ENCODE measurements at regions not wholly inside any gene's neighbourhood (a gene's known extent, or its start where the extent isn't known, plus 50 kb on each side); places are given as distances from the start of the nearest gene placed in this dataset.

DNA sequence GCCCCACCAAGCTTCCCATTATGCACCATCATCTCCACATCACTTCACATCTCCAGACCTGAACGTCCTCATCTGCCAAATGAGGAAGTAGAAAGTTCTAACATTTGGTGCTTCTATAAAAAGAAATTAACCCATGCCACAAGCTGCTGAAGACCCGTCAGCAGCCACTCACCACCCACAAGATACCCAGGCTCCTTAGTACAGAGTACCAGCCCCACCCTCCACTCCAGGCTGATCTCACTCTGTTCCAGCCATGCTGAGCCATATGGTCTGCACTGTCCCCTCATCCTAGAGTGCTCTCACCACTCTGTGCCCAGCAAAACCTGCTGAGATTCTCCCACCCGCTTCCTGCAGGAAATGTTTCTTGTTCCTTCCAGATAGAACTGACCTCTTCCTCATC, 240.8 kb upstream of the PPARGC1A start:
- H3K14ac ChIP-seq (ENCODE audit: insufficient read length): no peak overlapping the region
- POLR2A ChIA-PET (ENCODE audit: partially characterized antibody): no interaction called here
- no peaks in the 10 kb centered on the region for H3K4me1 ChIP-seq (replicated peaks in 1 of 4; ENCODE audit: control insufficient read depth in 3 of 4, insufficient read depth in 4 of 4, low read length in 3 of 4)
- H3K9ac ChIP-seq (replicated peaks in 1 of 4; ENCODE audit: extremely low read depth in 1 of 4, low read depth in 3 of 4, low read length in 3 of 4): no peak overlapping the region
- H3K27ac ChIP-seq (ENCODE audit: low read depth, low read length): no peak overlapping the region
- H4K5ac ChIP-seq (ENCODE audit: insufficient read length, low read depth, low read length): no peak overlapping the region
- no peak overlapping the region for H4K91ac ChIP-seq (replicated peaks; ENCODE audit: insufficient read length, low read length)
- no peak overlapping the region for H3K4me3 ChIP-seq (ENCODE audit: extremely low read depth in 1 of 4, insufficient read depth in 2 of 4, low read depth in 3 of 4, low read length in 4 of 4)
- WGBS, 2 experiments (ENCODE audit: extremely low coverage in 1 of 2, insufficient coverage in 1 of 2, insufficient read length in 1 of 2, insufficient replicate concordance in 2 of 2, low coverage in 1 of 2, low lambda C conversion rate in 2 of 2, missing lambda C conversion rate in 1 of 2): 90% methylated on average over 3 of the region's 3 CpGs; no CpG with 5 or more reads in 1 of the 2 experiments
- no peak overlapping the region for H3K4me2 ChIP-seq (ENCODE audit: insufficient read depth in 1 of 2, low read depth in 2 of 2, low read length in 2 of 2)
- H3K4ac ChIP-seq (replicated peaks; ENCODE audit: insufficient read length, low read depth, low read length): no peak overlapping the region
- FAIRE-seq (no peak), DNase-seq (ENCODE audit: low read depth in 1 of 2, low spot score in 2 of 2) (no peak)
- no peaks in the 10 kb centered on the region for H4K20me1 ChIP-seq (replicated peaks in 1 of 2; ENCODE audit: control insufficient read depth in 1 of 2, insufficient read depth in 2 of 2, low read length in 2 of 2)
- H2AK5ac ChIP-seq (ENCODE audit: low read depth, low read length): no peak overlapping the region
- no peaks in the 10 kb centered on the region for H3K27me3 ChIP-seq (replicated peaks in 1 of 4; ENCODE audit: control insufficient read depth in 3 of 4, extremely low read depth in 1 of 4, insufficient read depth in 3 of 4, low read length in 3 of 4)
- no peaks in the 10 kb centered on the region for H3K79me1 ChIP-seq (ENCODE audit: low read depth, low read length)
- no peaks in the 10 kb centered on the region; the same call in 1 of the 2 replicates for H3K23me2 ChIP-seq (ENCODE audit: low read depth, low read length)
- no peak overlapping the region for H2BK120ac ChIP-seq (replicated peaks; ENCODE audit: low read depth, low read length)
- no peak overlapping the region for H2BK15ac ChIP-seq (ENCODE audit: low read length)
- no peaks in the 10 kb centered on the region for H3K9me3 ChIP-seq (ENCODE audit: insufficient read depth in 2 of 2, low read depth in 1 of 2, low read length in 1 of 2)
- no peaks in the 10 kb centered on the region for H3K79me2 ChIP-seq (ENCODE audit: control insufficient read depth in 1 of 2, insufficient read depth in 2 of 2, low read length in 2 of 2)
- no peak overlapping the region for H3K56ac ChIP-seq (replicated peaks; ENCODE audit: insufficient read length, low read depth, low read length)
- no peak overlapping the region for H3K18ac ChIP-seq (ENCODE audit: extremely low read depth, low read length)
- H2AFZ ChIP-seq (ENCODE audit: low read length): no peak overlapping the region
- H2BK20ac ChIP-seq (ENCODE audit: low read length): no peak overlapping the region
- no peak overlapping the region for H3K23ac ChIP-seq (ENCODE audit: insufficient read length)
- CTCF ChIA-PET (ENCODE audit: partially characterized antibody): no interaction called here
- H2BK12ac ChIP-seq (ENCODE audit: low read depth, low read length): no peak overlapping the region
- TF ChIP-seq MAFK (IDR thresholded peaks at IDR 0.05; ENCODE audit: low read depth, low read length) (no peak), KDM1A (IDR thresholded peaks at IDR 0.05; ENCODE audit: borderline replicate concordance, low read length) (no peak), NRF1 (IDR thresholded peaks at IDR 0.05; ENCODE audit: low read depth, low read length) (no peak), CBX8 (IDR thresholded peaks at IDR 0.05; ENCODE audit: borderline replicate concordance, low read depth, low read length) (no peak), BACH1 (IDR thresholded peaks at IDR 0.05; ENCODE audit: low read length) (no peak), CTCF (IDR thresholded peaks at IDR 0.05; ENCODE audit: control extremely low read depth in 1 of 3, insufficient read depth in 1 of 3, low read depth in 1 of 3, low read length in 3 of 3) (no peak)
- no peak overlapping the region for H4K8ac ChIP-seq (ENCODE audit: extremely low read depth, insufficient read depth, low read length)
- H3K36me3 ChIP-seq (ENCODE audit: control insufficient read depth in 2 of 4, insufficient read depth in 4 of 4, low read length in 3 of 4): no peaks in the 10 kb centered on the region
- no peak overlapping the region for H2BK5ac ChIP-seq (ENCODE audit: low read depth, low read length)
